ENCODE measurements at regions not wholly inside any gene's neighbourhood (a gene's known extent, or its start where the extent isn't known, plus 50 kb on each side); places are given as distances from the start of the nearest gene placed in this dataset.

DNA sequence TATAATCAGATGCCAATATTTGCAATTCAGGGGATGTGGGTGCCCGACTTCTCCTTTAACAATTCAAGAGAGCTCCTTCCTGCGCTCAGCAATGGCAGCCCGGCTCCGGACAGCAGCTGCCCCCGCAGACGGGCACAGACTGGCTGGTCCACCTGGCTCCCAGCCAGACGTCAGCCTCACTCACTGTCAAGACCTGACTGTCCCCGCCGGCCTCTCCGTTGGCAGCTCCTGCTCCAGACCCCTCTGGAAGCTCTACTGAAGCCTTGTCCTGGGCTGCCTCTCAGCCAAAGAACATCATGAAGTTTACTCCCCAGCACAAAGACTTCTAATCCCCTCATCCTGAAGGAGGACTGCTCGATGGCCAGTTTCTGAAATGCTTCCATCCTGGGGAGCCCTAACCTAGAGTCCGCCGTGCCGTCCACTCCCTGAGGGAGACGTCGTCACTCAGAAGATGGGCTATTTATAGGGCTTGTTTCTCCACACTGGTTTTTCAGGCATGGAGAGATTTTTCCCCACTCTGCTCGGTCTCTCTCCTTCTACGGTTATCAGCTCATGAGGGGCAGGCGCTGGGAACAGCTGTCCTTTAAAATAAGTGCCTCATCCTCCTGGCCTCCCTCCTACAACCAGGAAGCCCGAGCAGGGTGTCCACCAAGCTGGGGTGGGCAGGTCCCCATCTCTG lies 126.2 kb downstream of the RFLNA start:
- TF ChIP-seq CTCF (conservative IDR thresholded peaks at IDR 0.05 in 1 of 2, IDR thresholded peaks at IDR 0.05 in 1 of 2; ENCODE audit: low read depth in 1 of 2, low read length in 2 of 2) (no peak), EZH2 (IDR thresholded peaks at IDR 0.05; ENCODE audit: low read length, missing control alignments) (no peak)

Data from fibroblast of lung (primary cell).